ENCODE measurements at regions not wholly inside any gene's neighbourhood (a gene's known extent, or its start where the extent isn't known, plus 50 kb on each side); places are given as distances from the start of the nearest gene placed in this dataset.

DNA sequence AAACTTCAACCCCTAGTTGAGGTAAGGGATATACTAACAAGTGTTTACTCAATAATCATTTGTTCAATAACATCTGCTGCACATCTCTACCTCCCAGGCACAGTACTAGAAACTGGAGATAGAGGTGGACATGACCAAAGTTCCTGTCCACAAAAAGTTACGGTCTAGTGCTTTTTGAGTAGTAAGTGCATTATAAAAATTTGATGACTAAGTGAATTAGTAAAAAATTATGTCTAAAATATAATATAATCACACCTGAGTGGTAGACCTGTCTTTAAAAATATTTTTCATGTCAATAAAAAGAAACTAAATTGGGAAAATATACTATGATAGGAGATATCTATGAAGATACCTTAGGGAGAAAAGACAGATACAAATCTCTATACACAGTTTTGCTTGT is 121.5 kb upstream of the FHIT start:
- TF ChIP-seq CTCF (IDR thresholded peaks at IDR 0.05; ENCODE audit: insufficient read depth in 1 of 2, low read depth in 1 of 2, low read length in 1 of 2, severe bottlenecking in 1 of 2, unreplicated experiment in 1 of 2): no peak
- no peaks in the 10 kb centered on the region for H3K27me3 ChIP-seq (replicated peaks; ENCODE audit: control insufficient read depth, insufficient read depth, low read length)
- Mint-ChIP-seq H3K27ac (ENCODE audit: unreplicated experiment) (no peak overlapping the region), H3K36me3 (ENCODE audit: insufficient read depth, unreplicated experiment) (no peaks in the 10 kb centered on the region), H3K4me1 (ENCODE audit: low read depth, unreplicated experiment) (no peaks in the 10 kb centered on the region), H3K9me3 (ENCODE audit: unreplicated experiment) (no peaks in the 10 kb centered on the region), H3K4me3 (ENCODE audit: unreplicated experiment) (no peak overlapping the region), H3K27me3 (ENCODE audit: insufficient read depth, unreplicated experiment) (no peaks in the 10 kb centered on the region)
- no TSS peak for BruUV-seq (replicated peaks)
- no peaks in the 10 kb centered on the region for H3K36me3 ChIP-seq (ENCODE audit: control insufficient read depth, insufficient read depth, low read length)
- POLR2A ChIA-PET: no interaction called here
- no peak overlapping the region for H3K4me3 ChIP-seq (ENCODE audit: low read depth, low read length)
- no peaks in the 10 kb centered on the region for H3K4me1 ChIP-seq
- no peaks in the 10 kb centered on the region for H3K9me3 ChIP-seq
- DNase-seq: no peak
- CTCF ChIA-PET: interaction anchor here (0.6 kb wide), 1 partner anchor 1887 kb away, joined by 3 read pairs; no protein-coding TSS in a partner anchor
- intact Hi-C loops (cut with micrococcal nuclease; ENCODE audit: unreplicated experiment): loop anchor here (5.0 to 10.0 kb wide), 2 partner anchors 200 to 528 kb away; no protein-coding TSS in a partner anchor

DNA sequence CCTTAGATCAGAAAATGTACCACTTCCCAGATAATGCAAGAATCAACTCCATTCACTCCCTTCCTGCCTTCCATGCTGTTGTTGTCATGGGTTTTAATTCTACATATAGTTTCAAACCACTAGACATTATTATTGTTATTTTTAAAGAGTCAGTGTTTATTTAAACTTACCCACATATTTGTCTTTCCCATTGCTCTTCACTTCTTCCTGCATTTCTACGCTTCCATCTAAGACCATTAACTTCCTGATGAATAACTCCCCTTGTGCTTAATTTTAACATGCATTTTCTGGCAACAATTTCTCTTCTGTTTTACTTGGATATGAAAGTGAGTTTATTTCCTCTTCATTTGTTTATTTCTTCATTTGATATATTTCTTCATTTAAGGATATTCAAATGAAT is 127.1 kb upstream of the FHIT start:
- Mint-ChIP-seq H3K36me3 (ENCODE audit: insufficient read depth, unreplicated experiment) (no peaks in the 10 kb centered on the region), H3K9me3 (ENCODE audit: unreplicated experiment) (no peaks in the 10 kb centered on the region), H3K27ac (ENCODE audit: unreplicated experiment) (no peak overlapping the region), H3K4me1 (ENCODE audit: low read depth, unreplicated experiment) (no peaks in the 10 kb centered on the region), H3K4me3 (ENCODE audit: unreplicated experiment) (no peak overlapping the region), H3K27me3 (ENCODE audit: insufficient read depth, unreplicated experiment) (peaks cover 8% of the 10 kb centered on the region)
- no peak for TF ChIP-seq CTCF (IDR thresholded peaks at IDR 0.05; ENCODE audit: insufficient read depth in 1 of 2, low read depth in 1 of 2, low read length in 1 of 2, severe bottlenecking in 1 of 2, unreplicated experiment in 1 of 2)
- Histone ChIP-seq H3K4me1 (no peaks in the 10 kb centered on the region), H3K27me3 (replicated peaks; ENCODE audit: control insufficient read depth, insufficient read depth, low read length) (no peaks in the 10 kb centered on the region), H3K36me3 (ENCODE audit: control insufficient read depth, insufficient read depth, low read length) (no peaks in the 10 kb centered on the region), H3K4me3 (ENCODE audit: low read depth, low read length) (no peak overlapping the region), H3K9me3 (no peaks in the 10 kb centered on the region)
- no peak for DNase-seq
- intact Hi-C loops (cut with micrococcal nuclease; ENCODE audit: unreplicated experiment): loop anchor here (10.0 kb wide), 1 partner anchor 534 kb away; no protein-coding TSS in a partner anchor
- BruUV-seq (replicated peaks): no TSS peak
- CTCF ChIA-PET: no interaction called here
- POLR2A ChIA-PET: no interaction called here

- Histone ChIP-seq H3K27me3 (replicated peaks; ENCODE audit: control insufficient read depth, insufficient read depth, low read length) (no peaks in the 10 kb centered on the region), H3K36me3 (ENCODE audit: control insufficient read depth, insufficient read depth, low read length) (no peaks in the 10 kb centered on the region), H3K4me3 (ENCODE audit: low read depth, low read length) (no peak overlapping the region), H3K9me3 (no peaks in the 10 kb centered on the region), H3K4me1 (no peaks in the 10 kb centered on the region)
- intact Hi-C loops (cut with micrococcal nuclease; ENCODE audit: unreplicated experiment): no loop called here
- peaks cover 11% of the 10 kb centered on the region for H3K27me3 Mint-ChIP-seq (ENCODE audit: insufficient read depth, unreplicated experiment)
- peaks cover 13% of the 10 kb centered on the region for H3K9me3 Mint-ChIP-seq (ENCODE audit: unreplicated experiment)
- DNase-seq: peak in 1 of 2 experiments; percentile 40
- H3K27ac Mint-ChIP-seq (ENCODE audit: unreplicated experiment): no peak overlapping the region
- H3K4me3 Mint-ChIP-seq (ENCODE audit: unreplicated experiment): peak overlapping the region; percentile 22
- ChIA-PET CTCF (interaction anchor here (0.5 to 1.3 kb wide), 8 partner anchors 38 to 1414 kb away, joined by 3 to 13 read pairs (median 4); no protein-coding TSS in a partner anchor), POLR2A (no interaction called here)
- no TSS peak for BruUV-seq (replicated peaks)
- no peaks in the 10 kb centered on the region for H3K36me3 Mint-ChIP-seq (ENCODE audit: insufficient read depth, unreplicated experiment)
- no peaks in the 10 kb centered on the region for H3K4me1 Mint-ChIP-seq (ENCODE audit: low read depth, unreplicated experiment)
- TF ChIP-seq CTCF (IDR thresholded peaks at IDR 0.05; ENCODE audit: insufficient read depth in 1 of 2, low read depth in 1 of 2, low read length in 1 of 2, severe bottlenecking in 1 of 2, unreplicated experiment in 1 of 2): peak; percentile 45 to 58
These were observed 130.6 kb upstream of the FHIT start for GRCh38 chr3:61381745-61382392.
